Fibroblast of skin of abdomen (primary cell): ENCODE measurements at regions not wholly inside any gene's neighbourhood (a gene's known extent, or its start where the extent isn't known, plus 50 kb on each side); places are given as distances from the start of the nearest gene placed in this dataset.
"Not testable (repeated sequence)": the region's sequence is repeated elsewhere in the genome, so short reads cannot be mapped to it uniquely, and the experiment has no call there.

Experiments
- DNase-seq: peaks from one replicate; pipeline ENCODE4 v3.0.0-alpha.2; 2013

GRCh38 chr4:66814277-66814676 lies 731.0 kb downstream of the CENPC start:
- DNase-seq, result no peak

DNA sequence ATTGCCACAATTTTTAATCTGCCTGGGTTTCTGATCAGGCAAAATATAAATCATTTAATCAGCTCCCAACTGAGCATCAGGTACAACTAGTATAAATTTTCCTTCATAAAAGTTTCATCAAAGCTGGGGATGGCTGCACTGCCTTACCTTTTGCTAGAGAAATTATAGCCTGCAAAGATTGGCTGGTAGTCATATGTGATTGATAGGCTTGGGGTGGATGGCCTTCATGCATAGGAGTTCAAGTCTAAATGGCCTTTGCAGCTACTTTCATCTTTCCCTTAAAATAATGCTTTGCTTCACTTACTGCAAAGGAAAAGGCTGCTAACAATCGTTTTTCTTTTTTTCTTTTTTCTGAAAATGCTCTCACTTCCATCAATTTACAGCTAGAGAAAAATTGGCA lies 739.7 kb downstream of the CENPC start:
- no peak for DNase-seq

GRCh38 chr4:66804979-66805378 lies 740.3 kb downstream of the CENPC start:
- no peak for DNase-seq

GRCh38 chr4:66797608-66798007 lies 747.7 kb downstream of the CENPC start:
- DNase-seq, result no peak

DNA sequence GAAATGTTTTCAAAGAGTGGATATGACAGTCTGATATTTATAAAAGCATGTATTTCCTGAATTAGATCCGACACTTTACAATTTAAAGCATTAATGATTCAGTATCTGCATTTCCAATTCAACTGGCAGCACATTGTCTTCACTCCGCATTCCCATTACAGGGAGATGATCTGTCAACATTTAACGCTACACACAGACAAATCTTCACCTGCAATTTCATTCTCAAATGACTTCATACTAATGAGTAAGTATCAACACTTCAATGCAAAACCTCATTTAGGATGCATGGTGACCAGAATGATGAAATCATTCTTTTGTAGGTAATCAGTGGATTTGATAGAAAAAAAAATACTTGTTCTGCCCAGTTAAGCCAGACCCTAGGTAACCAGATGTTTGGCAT lies 749.6 kb downstream of the CENPC start:
- no peak for DNase-seq

DNA sequence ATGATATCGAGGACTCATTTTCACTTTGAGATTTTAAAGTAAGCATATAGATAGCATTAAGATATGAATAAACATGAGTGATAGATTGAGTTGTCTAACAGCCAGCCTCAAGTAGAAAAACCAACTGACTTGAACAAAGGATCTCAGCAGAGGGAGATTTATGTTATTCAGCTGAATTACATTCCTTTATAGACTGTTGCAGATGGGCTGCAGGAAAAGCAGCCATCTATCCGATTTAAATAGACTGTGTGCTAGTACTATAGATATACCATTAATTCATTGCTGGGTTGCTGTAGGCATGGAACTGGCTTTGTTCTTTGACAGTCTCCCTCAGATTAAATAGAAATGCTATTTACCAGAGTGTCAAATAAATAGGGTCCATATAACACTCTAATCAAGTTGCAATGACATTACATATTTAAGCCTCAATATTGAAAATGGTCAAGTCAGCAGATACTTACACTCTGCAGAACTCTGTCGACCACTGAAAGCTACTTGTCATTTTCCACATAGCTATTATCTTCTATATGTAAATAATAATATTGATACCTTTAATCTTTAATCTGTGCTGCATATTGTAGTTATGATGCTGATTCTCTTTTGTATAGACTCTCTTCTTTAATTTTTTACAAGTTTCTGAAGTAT lies 750.8 kb downstream of the CENPC start:
- no peak for DNase-seq

DNA sequence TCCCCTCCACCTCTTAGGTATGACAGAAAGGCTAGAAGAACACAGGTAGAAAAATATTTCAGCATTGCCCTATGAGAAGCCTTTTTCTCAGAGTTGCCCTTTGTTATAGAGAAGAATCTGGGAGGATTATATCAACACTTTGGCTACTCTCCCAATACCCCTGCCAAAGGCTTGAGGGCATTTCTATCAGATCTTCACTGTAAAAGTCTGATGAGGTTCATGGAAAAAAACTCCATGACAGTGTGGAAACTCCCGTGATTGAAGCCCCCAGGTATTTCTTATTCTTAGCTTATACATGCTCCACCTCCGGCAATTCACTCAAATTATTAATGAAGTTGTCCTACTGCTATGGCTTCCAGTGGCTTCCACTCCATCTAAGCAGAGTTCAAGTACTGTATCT lies 753.6 kb downstream of the CENPC start:
- DNase-seq, result no peak

DNA sequence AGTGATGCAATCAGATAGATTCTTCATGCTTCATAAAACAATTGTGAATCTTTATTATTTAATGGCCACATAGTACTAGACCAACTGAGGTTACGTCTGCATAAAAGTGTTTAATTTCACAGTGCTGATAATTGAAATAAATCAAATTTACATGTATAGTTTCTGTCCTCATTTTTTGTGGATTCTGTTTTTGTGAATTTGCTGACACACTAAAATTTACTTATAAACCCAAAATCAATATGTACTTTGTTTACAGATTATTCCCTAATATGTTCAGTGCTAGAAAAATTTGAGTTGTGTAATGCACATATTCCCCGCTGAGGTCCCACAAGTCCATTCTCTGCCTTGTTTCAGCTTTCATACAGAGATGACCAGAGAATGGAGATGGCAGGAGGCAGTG lies 759.8 kb downstream of the CENPC start:
- no peak for DNase-seq

GRCh38 chr4:66782751-66783150 lies 762.6 kb downstream of the CENPC start:
- DNase-seq, result not testable (repeated sequence)

GRCh38 chr4:66777097-66777496 lies 768.2 kb downstream of the CENPC start:
- DNase-seq, result no peak

GRCh38 chr4:66769441-66769840 lies 775.9 kb downstream of the CENPC start:
- DNase-seq, result no peak

GRCh38 chr4:66767442-66767841 lies 777.9 kb downstream of the CENPC start:
- no peak for DNase-seq

DNA sequence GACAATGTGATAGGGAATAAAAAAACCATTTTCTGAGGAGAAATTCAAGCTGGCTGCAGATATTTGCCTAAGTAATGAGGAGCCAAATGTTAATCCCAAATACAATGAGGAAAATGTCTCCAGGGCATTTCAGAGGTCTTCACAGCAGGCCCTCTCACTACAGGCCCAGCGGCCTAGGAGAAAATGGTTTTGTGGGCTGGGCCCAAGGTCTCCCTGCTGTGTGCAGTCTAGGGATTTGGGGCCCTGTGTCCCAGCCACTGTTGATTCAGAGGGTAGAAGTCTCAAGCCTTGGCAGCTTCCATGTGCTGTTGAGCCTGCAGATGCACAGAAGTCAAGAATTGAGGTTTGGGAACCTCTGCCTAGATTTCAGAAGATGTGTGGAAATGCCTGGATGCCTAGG lies 778.7 kb downstream of the CENPC start:
- DNase-seq, result no peak

- DNase-seq, result no peak
Measured at GRCh38 chr4:66750273-66750672, 795.0 kb downstream of the CENPC start.

- DNase-seq, result not testable (repeated sequence)
Measured at GRCh38 chr4:66746918-66747317, 798.4 kb downstream of the CENPC start.

GRCh38 chr4:66741081-66741480 lies 804.2 kb downstream of the CENPC start:
- no peak for DNase-seq

DNA sequence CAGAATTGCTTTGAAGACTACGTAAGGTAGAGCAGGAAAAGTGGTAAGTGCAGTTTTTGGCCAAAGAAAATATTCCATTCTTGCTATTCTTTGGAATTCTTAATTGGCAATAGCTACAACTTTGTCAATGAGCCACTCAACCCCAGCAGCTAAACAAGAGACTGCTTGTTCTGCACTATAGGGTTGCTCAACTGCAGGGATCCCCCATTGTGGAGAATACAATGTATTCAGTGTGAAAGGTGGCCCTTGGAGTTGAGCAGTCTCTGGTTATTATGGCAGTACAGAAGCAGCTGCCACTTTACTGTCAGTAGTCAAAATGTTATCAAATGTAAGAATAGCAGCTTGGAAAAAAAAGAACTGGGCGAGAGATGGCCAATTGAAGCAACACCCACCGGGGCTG lies 808.7 kb downstream of the CENPC start:
- no peak for DNase-seq

- no peak for DNase-seq
Measured at GRCh38 chr4:66728280-66728679, 817.0 kb downstream of the CENPC start.

DNA sequence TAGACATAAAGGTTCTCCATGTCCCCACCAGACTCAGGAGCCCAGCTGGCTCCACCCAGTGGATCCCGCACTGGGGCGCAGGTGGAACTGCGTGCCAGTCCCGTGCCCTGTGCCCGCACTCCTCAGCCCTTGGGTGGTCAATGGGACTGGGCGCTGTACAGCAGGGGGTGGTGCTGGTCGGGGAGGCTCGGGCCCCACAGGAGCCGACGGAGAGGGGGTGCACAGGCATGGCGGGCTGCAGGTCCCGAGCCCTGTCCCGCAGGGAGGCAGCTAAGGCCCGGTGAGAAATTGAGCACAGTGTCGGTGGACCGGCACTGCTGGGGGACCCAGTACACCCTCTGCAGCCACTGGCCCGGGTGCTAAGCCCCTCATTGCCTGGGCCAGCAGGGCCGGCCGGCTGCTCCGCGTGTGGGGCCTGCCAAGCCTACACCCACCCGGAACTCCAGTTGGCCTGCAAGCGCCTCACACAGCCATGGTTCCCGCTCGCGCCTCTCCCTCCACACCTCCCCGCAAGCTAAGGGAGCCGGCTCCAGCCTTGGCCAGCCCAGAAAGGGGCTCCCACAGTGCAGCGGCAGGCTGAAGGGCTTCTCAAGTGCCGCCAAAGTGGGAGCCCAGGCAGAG lies 832.9 kb downstream of the CENPC start:
- not testable (repeated sequence) for DNase-seq

- no peak for DNase-seq
Measured at GRCh38 chr4:66704243-66704642, 841.1 kb downstream of the CENPC start.

- no peak for DNase-seq
Measured at GRCh38 chr4:66694739-66695138, 850.6 kb downstream of the CENPC start.

GRCh38 chr4:66693694-66694093 lies 851.6 kb downstream of the CENPC start:
- no peak for DNase-seq

GRCh38 chr4:66691101-66691500 lies 854.2 kb downstream of the CENPC start:
- no peak for DNase-seq

DNA sequence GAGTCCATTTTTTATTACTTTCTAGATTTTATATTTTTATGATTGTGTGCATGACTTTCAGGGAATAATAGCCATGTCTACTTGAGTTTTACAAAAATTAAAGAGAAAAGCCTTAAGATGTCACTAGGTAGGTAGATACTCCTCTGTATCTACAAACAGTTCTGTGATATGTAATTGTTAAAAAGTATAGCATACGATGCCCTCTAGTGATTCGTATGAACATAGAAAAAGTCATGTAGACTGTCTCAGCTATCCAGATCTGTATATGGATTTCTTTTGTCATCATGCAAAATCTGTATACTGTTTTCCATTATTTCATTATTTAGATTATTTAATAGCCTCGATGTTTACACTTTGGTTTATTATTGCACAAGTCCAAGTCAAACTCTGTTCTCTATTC lies 856.6 kb downstream of the CENPC start:
- DNase-seq, result peak; percentile 17

DNA sequence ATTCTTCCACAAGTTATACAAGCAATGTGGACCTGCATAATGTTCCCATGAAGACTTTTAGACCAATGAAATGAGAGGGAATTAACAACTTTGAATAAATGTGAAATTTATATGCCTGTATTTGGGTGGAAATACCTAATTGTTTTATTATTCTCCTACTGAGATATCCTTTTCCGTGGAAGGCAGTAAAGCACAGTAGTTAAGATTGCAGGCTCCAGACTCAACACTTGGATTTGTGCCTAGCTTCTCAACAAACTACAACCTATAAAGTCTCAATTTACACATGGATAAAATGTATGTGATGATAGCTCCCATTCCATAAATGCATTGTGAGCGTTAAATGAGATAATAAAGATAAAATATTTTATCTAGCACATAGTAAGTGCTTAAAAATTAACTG lies 857.8 kb downstream of the CENPC start:
- DNase-seq, result no peak
